Pulmonary artery endothelial cell (primary cell): ENCODE measurements at regions not wholly inside any gene's neighbourhood (a gene's known extent, or its start where the extent isn't known, plus 50 kb on each side); places are given as distances from the start of the nearest gene placed in this dataset.

Experiments used
- DNase-seq: peaks from one replicate; pipeline ENCODE4 v3.0.0-alpha.2; 2011; ENCODE audit warnings: low read depth, low spot score

- DNase-seq: no peak
Observed at GRCh38 chr4:179757641-179758040, 2315.4 kb upstream of the AGA start.

- no peak for DNase-seq
Observed at GRCh38 chr4:179762840-179763239, 2320.6 kb upstream of the AGA start.

- DNase-seq: no peak
Observed at GRCh38 chr4:179766938-179767337, 2324.7 kb upstream of the AGA start.

- no peak for DNase-seq
Observed at GRCh38 chr4:179768996-179769395, 2326.8 kb upstream of the AGA start.

GRCh38 chr4:179797738-179798137 lies 2355.5 kb upstream of the AGA start:
- DNase-seq: no peak

- no peak for DNase-seq
Observed at GRCh38 chr4:179803857-179804256, 2361.6 kb upstream of the AGA start.

- no peak for DNase-seq
Observed at GRCh38 chr4:179804440-179804839, 2362.2 kb upstream of the AGA start.

GRCh38 chr4:179817317-179817716 lies 2375.1 kb upstream of the AGA start:
- DNase-seq: no peak

GRCh38 chr4:179823342-179823741 lies 2381.1 kb upstream of the AGA start:
- no peak for DNase-seq

- DNase-seq: no peak
Observed at GRCh38 chr4:179831274-179831673, 2389.0 kb upstream of the AGA start.

GRCh38 chr4:179836179-179837075 lies 2394.2 kb upstream of the AGA start:
- no peak for DNase-seq

- no peak for DNase-seq
Observed at GRCh38 chr4:179843370-179843769, 2399.8 kb upstream of the TENM3 start.

GRCh38 chr4:179855469-179855868 lies 2387.7 kb upstream of the TENM3 start:
- no peak for DNase-seq

- no peak for DNase-seq
Observed at GRCh38 chr4:179858221-179858620, 2385.0 kb upstream of the TENM3 start.

GRCh38 chr4:179867300-179867878 lies 2375.8 kb upstream of the TENM3 start:
- no peak for DNase-seq

- no peak for DNase-seq
Observed at GRCh38 chr4:179871726-179872125, 2371.5 kb upstream of the TENM3 start.

- no peak for DNase-seq
Observed at GRCh38 chr4:179872755-179873154, 2370.4 kb upstream of the TENM3 start.

GRCh38 chr4:179880756-179881155 lies 2362.4 kb upstream of the TENM3 start:
- no peak for DNase-seq

GRCh38 chr4:179894066-179894778 lies 2349.0 kb upstream of the TENM3 start:
- no peak for DNase-seq

- no peak for DNase-seq
Observed at GRCh38 chr4:179919587-179919986, 2323.6 kb upstream of the TENM3 start.

- DNase-seq: no peak
Observed at GRCh38 chr4:179927473-179927872, 2315.7 kb upstream of the TENM3 start.

GRCh38 chr4:179941911-179942310 lies 2301.3 kb upstream of the TENM3 start:
- DNase-seq: no peak
